ENCODE measurements at regions not wholly inside any gene's neighbourhood (a gene's known extent, or its start where the extent isn't known, plus 50 kb on each side); places are given as distances from the start of the nearest gene placed in this dataset.

- no peak overlapping the region for H3K4me3 Mint-ChIP-seq (ENCODE audit: unreplicated experiment)
- Histone ChIP-seq H3K36me3 (ENCODE audit: control insufficient read depth, insufficient read depth, low read length) (no peaks in the 10 kb centered on the region), H3K4me3 (ENCODE audit: low read depth, low read length) (no peak overlapping the region), H3K27me3 (replicated peaks; ENCODE audit: control insufficient read depth, insufficient read depth, low read length) (no peaks in the 10 kb centered on the region), H3K9me3 (no peaks in the 10 kb centered on the region), H3K4me1 (no peaks in the 10 kb centered on the region)
- no TSS peak for BruUV-seq (replicated peaks)
- peaks cover 24% of the 10 kb centered on the region for H3K9me3 Mint-ChIP-seq (ENCODE audit: unreplicated experiment)
- H3K4me1 Mint-ChIP-seq (ENCODE audit: low read depth, unreplicated experiment): no peaks in the 10 kb centered on the region
- no peaks in the 10 kb centered on the region for H3K36me3 Mint-ChIP-seq (ENCODE audit: insufficient read depth, unreplicated experiment)
- intact Hi-C loops (cut with micrococcal nuclease; ENCODE audit: unreplicated experiment): no loop called here
- CTCF ChIA-PET: no interaction called here
- H3K27ac Mint-ChIP-seq (ENCODE audit: unreplicated experiment): no peak overlapping the region
- POLR2A ChIA-PET: no interaction called here
- no peak for TF ChIP-seq CTCF (IDR thresholded peaks at IDR 0.05; ENCODE audit: insufficient read depth in 1 of 2, low read depth in 1 of 2, low read length in 1 of 2, severe bottlenecking in 1 of 2, unreplicated experiment in 1 of 2)
- DNase-seq: no peak
- H3K27me3 Mint-ChIP-seq (ENCODE audit: insufficient read depth, unreplicated experiment): no peaks in the 10 kb centered on the region
Measured at GRCh38 chr4:159496248-159496647, 393.4 kb downstream of the RAPGEF2 start.

GRCh38 chr4:159497936-159498335 is 395.1 kb downstream of the RAPGEF2 start:
- H3K27ac Mint-ChIP-seq (ENCODE audit: unreplicated experiment): no peak overlapping the region
- POLR2A ChIA-PET: no interaction called here
- peaks cover 8% of the 10 kb centered on the region for H3K9me3 Mint-ChIP-seq (ENCODE audit: unreplicated experiment)
- BruUV-seq (replicated peaks): no TSS peak
- H3K36me3 Mint-ChIP-seq (ENCODE audit: insufficient read depth, unreplicated experiment): no peaks in the 10 kb centered on the region
- Histone ChIP-seq H3K4me1 (no peaks in the 10 kb centered on the region), H3K27me3 (replicated peaks; ENCODE audit: control insufficient read depth, insufficient read depth, low read length) (no peaks in the 10 kb centered on the region), H3K36me3 (ENCODE audit: control insufficient read depth, insufficient read depth, low read length) (no peaks in the 10 kb centered on the region), H3K9me3 (no peaks in the 10 kb centered on the region), H3K4me3 (ENCODE audit: low read depth, low read length) (no peak overlapping the region)
- DNase-seq: no peak
- intact Hi-C loops (cut with micrococcal nuclease; ENCODE audit: unreplicated experiment): no loop called here
- no peak for TF ChIP-seq CTCF (IDR thresholded peaks at IDR 0.05; ENCODE audit: insufficient read depth in 1 of 2, low read depth in 1 of 2, low read length in 1 of 2, severe bottlenecking in 1 of 2, unreplicated experiment in 1 of 2)
- peaks cover 3% of the 10 kb centered on the region for H3K27me3 Mint-ChIP-seq (ENCODE audit: insufficient read depth, unreplicated experiment)
- H3K4me3 Mint-ChIP-seq (ENCODE audit: unreplicated experiment): no peak overlapping the region
- H3K4me1 Mint-ChIP-seq (ENCODE audit: low read depth, unreplicated experiment): no peaks in the 10 kb centered on the region
- CTCF ChIA-PET: interaction anchor here (0.7 kb wide), 1 partner anchor 14 kb away, joined by 3 read pairs; no protein-coding TSS in a partner anchor

- Mint-ChIP-seq H3K9me3 (ENCODE audit: unreplicated experiment) (peaks cover 1% of the 10 kb centered on the region), H3K36me3 (ENCODE audit: insufficient read depth, unreplicated experiment) (no peaks in the 10 kb centered on the region), H3K27me3 (ENCODE audit: insufficient read depth, unreplicated experiment) (peaks cover 8% of the 10 kb centered on the region), H3K4me1 (ENCODE audit: low read depth, unreplicated experiment) (no peaks in the 10 kb centered on the region), H3K27ac (ENCODE audit: unreplicated experiment) (no peak overlapping the region), H3K4me3 (ENCODE audit: unreplicated experiment) (no peak overlapping the region)
- TF ChIP-seq CTCF (IDR thresholded peaks at IDR 0.05; ENCODE audit: insufficient read depth in 1 of 2, low read depth in 1 of 2, low read length in 1 of 2, severe bottlenecking in 1 of 2, unreplicated experiment in 1 of 2): no peak
- H3K4me1 ChIP-seq: no peaks in the 10 kb centered on the region
- no peak overlapping the region for H3K4me3 ChIP-seq (ENCODE audit: low read depth, low read length)
- POLR2A ChIA-PET: no interaction called here
- no peak for DNase-seq
- no peaks in the 10 kb centered on the region for H3K27me3 ChIP-seq (replicated peaks; ENCODE audit: control insufficient read depth, insufficient read depth, low read length)
- H3K36me3 ChIP-seq (ENCODE audit: control insufficient read depth, insufficient read depth, low read length): no peaks in the 10 kb centered on the region
- no TSS peak for BruUV-seq (replicated peaks)
- H3K9me3 ChIP-seq: no peaks in the 10 kb centered on the region
- CTCF ChIA-PET: interaction anchor here (0.7 kb wide), 1 partner anchor 14 kb away, joined by 3 read pairs; no protein-coding TSS in a partner anchor
- intact Hi-C loops (cut with micrococcal nuclease; ENCODE audit: unreplicated experiment): no loop called here
Measured at GRCh38 chr4:159498446-159499115, 395.7 kb downstream of the RAPGEF2 start.

Data from Caco-2 (cell line).